HCT116 (cell line): ENCODE measurements at regions not wholly inside any gene's neighbourhood (a gene's known extent, or its start where the extent isn't known, plus 50 kb on each side); places are given as distances from the start of the nearest gene placed in this dataset.

Experiments used
- ATAC-seq: fragments of 200-7000 bp; cut with Tn5 transposase; 2 replicates; pipeline ENCODE4 v1.9.1; 2020; ENCODE audit warnings: mild to moderate bottlenecking, moderate library complexity
- BruUV-seq: library from RNA; stranded (reverse); fragments of 400-500 nt; replicated peaks from 2 replicates; lab custom pipeline; 2021; lab: Mats Ljungman, UMichigan
- CTCF ChIA-PET: fragments of 300-600 bp; sonication (Branson Sonifier 250); formaldehyde crosslinking; loops from one replicate; lab custom pipeline; 2021; ENCODE audit warnings: antibody characterized with exemption; lab: Charles Lee
- POLR2A ChIA-PET: fragments of 300-600, 350-600 bp; sonication (Branson Sonifier 250); formaldehyde crosslinking; loops from one replicate; lab custom pipeline; 2021; ENCODE audit warnings: antibody characterized with exemption; lab: Charles Lee
- RAD21 ChIA-PET, 2 experiments: fragments of 300-600 bp; sonication (Branson Sonifier 250); formaldehyde crosslinking; loops; one replicate each; lab custom pipeline; 2023; ENCODE audit warnings: low total read pairs in 2 of 2; ENCODE audit not compliant: uncharacterized antibody in 2 of 2, unreplicated experiment in 2 of 2, low non-redundant PET in 1 of 2; lab: Charles Lee
- DNase-seq: peaks from one replicate; pipeline ENCODE4 v3.0.0-alpha.2; 2010; ENCODE audit warnings: low read depth, low spot score
- H2AFZ ChIP-seq: fragments of 200-600 bp; shearing (Covaris generic), sonication (generic); 2 replicates; pipeline ENCODE4 v1.6.1; 2017; ENCODE audit warnings: low read depth, mixed run types, mixed read lengths, antibody characterized with exemption, low read length; ENCODE audit not compliant: poor library complexity, severe bottlenecking
- H3K27ac ChIP-seq: 2 replicates; pipeline ENCODE4 v1.5.1; 2012; ENCODE audit warnings: low read depth, low read length
- H3K27me3 ChIP-seq: fragments of 200-600 bp; sonication (generic); 2 replicates; pipeline ENCODE4 v1.6.1; 2016; ENCODE audit warnings: mixed run types, low read length, mixed read lengths; ENCODE audit not compliant: insufficient read depth
- H3K36me3 ChIP-seq, 2 experiments: fragments of 200-500 bp in 1 of 2; fragments of 200-600 bp in 1 of 2; sonication (Bioruptor generic) in 1 of 2; sonication (generic) in 1 of 2; 2 replicates each; pipeline versions ENCODE4 v1.5.1 to v1.6.1; 2014 to 2016; ENCODE audit warnings: low read length in 2 of 2, inconsistent platforms in 1 of 2, mixed read lengths in 1 of 2, mixed run types in 1 of 2; ENCODE audit not compliant: insufficient read depth in 2 of 2, control insufficient read depth in 1 of 2
- H3K4me1 ChIP-seq, 2 experiments: fragments of 200-600 bp in 1 of 2; sonication (generic) in 1 of 2; 2 replicates each; pipeline versions ENCODE4 v1.5.1 to v1.6.1; 2012 to 2017; ENCODE audit warnings: low read length in 2 of 2, inconsistent platforms in 1 of 2, mild to moderate bottlenecking in 1 of 2, mixed read lengths in 1 of 2, mixed run types in 1 of 2, moderate library complexity in 1 of 2; ENCODE audit not compliant: insufficient read depth in 2 of 2, control insufficient read depth in 1 of 2
- H3K4me2 ChIP-seq: fragments of 200-600 bp; sonication (generic); 2 replicates; pipeline ENCODE4 v1.6.1; 2017; ENCODE audit warnings: mixed run types, low read length, mixed read lengths
- H3K4me3 ChIP-seq, 2 experiments: fragments of 200-600 bp in 1 of 2; sonication (generic) in 1 of 2; replicated peaks in 1 of 2; 2 replicates each; pipeline ENCODE4 v1.5.1; 2011 to 2016; ENCODE audit warnings: low read length in 2 of 2, control low read depth in 1 of 2, low read depth in 1 of 2, mild to moderate bottlenecking in 1 of 2, mixed read lengths in 1 of 2, mixed run types in 1 of 2
- H3K79me2 ChIP-seq: fragments of 200-600 bp; sonication (generic); 2 replicates; pipeline ENCODE4 v1.6.1; 2017; ENCODE audit warnings: mild to moderate bottlenecking, mixed run types, low read length, moderate library complexity, mixed read lengths; ENCODE audit not compliant: insufficient read depth
- H3K9ac ChIP-seq: fragments of 200-600 bp; sonication (generic); 2 replicates; pipeline ENCODE4 v1.6.1; 2016; ENCODE audit warnings: low read length, mixed read lengths
- H3K9me2 ChIP-seq: fragments of 200-600 bp; sonication (generic), shearing (Covaris generic); 2 replicates; pipeline ENCODE4 v1.6.1; 2017; ENCODE audit warnings: mixed run types, mild to moderate bottlenecking, moderate library complexity; ENCODE audit not compliant: insufficient read depth
- H3K9me3 ChIP-seq, 2 experiments: fragments of 200-500 bp in 1 of 2; fragments of 200-600 bp in 1 of 2; sonication (Bioruptor generic) in 1 of 2; sonication (generic) in 1 of 2; 2 replicates each; pipeline ENCODE4 v1.6.1; 2014 to 2017; ENCODE audit warnings: low read length in 2 of 2, mixed read lengths in 2 of 2, inconsistent platforms in 1 of 2, low read depth in 1 of 2, mild to moderate bottlenecking in 1 of 2, mixed run types in 1 of 2, moderate library complexity in 1 of 2; ENCODE audit not compliant: control insufficient read depth in 1 of 2, insufficient read depth in 1 of 2
- H4K20me1 ChIP-seq: fragments of 200-600 bp; sonication (generic), shearing (Covaris generic); 2 replicates; pipeline ENCODE4 v1.6.1; 2017; ENCODE audit warnings: mixed run types, mild to moderate bottlenecking, moderate library complexity; ENCODE audit not compliant: insufficient read depth
- FOSL1 ChIP-seq: IDR thresholded peaks from 2 replicates; pipeline ENCODE4 v1.6.1; 2012; ENCODE audit warnings: low read depth
- MAX ChIP-seq: IDR thresholded peaks from 2 replicates; pipeline ENCODE4 v1.6.1; 2012
- POLR2AphosphoS5 ChIP-seq: IDR thresholded peaks from 2 replicates; pipeline ENCODE4 v1.6.1; 2011; ENCODE audit warnings: mild to moderate bottlenecking, low read depth, low read length, moderate library complexity
- RAD21 ChIP-seq: IDR thresholded peaks from 2 replicates; pipeline ENCODE4 v1.6.1; 2012; ENCODE audit warnings: low read depth, mild to moderate bottlenecking
- SRF ChIP-seq: IDR thresholded peaks from 2 replicates; pipeline ENCODE4 v1.6.1; 2012; ENCODE audit warnings: low read depth
- TCF7L2 ChIP-seq: IDR thresholded peaks from 2 replicates; pipeline ENCODE4 v1.7.0; 2011; ENCODE audit warnings: borderline replicate concordance, inconsistent platforms; ENCODE audit not compliant: insufficient read depth, insufficient read length; ENCODE audit errors: extremely low read depth
- ZFX ChIP-seq: fragments of 450-650 bp; IDR thresholded peaks from 2 replicates; pipeline ENCODE4 v1.6.1; 2017
- ZNF274 ChIP-seq: fragments of 200-500 bp; sonication (Bioruptor generic); IDR thresholded peaks from 2 replicates; pipeline ENCODE4 v1.6.1; 2014; ENCODE audit warnings: mild to moderate bottlenecking, low read depth, low read length, inconsistent platforms
- intact Hi-C: fragments of 100-400 bp; cut with micrococcal nuclease; formaldehyde crosslinking; loops from 2 replicates; pipeline ENCODE4 v1.10.0; 2022

- ChIA-PET RAD21 (no interaction called here), CTCF (no interaction called here), POLR2A (no interaction called here)
- ATAC-seq: no peak
- Histone ChIP-seq H3K79me2 (no peaks in the 10 kb centered on the region), H3K9me3 (peaks cover 0 to 12% of the 10 kb centered on the region in 2 experiments; a peak in 2 of 4 replicates), H3K4me2 (no peak overlapping the region), H4K20me1 (no peaks in the 10 kb centered on the region), H3K4me1 (no peaks in the 10 kb centered on the region), H3K9ac (no peak overlapping the region), H3K36me3 (no peaks in the 10 kb centered on the region), H3K4me3 (no peak overlapping the region), H3K9me2 (no peaks in the 10 kb centered on the region), H3K27me3 (no peaks in the 10 kb centered on the region), H3K27ac (no peak overlapping the region), H2AFZ (no peak overlapping the region)
- no peak for DNase-seq
- no TSS peak for BruUV-seq
- intact Hi-C loops: no loop called here
- TF ChIP-seq MAX: no peak
- TF ChIP-seq FOSL1: no peak
- TF ChIP-seq POLR2AphosphoS5: no peak
- TF ChIP-seq TCF7L2: no peak
- no peak for TF ChIP-seq ZNF274
- TF ChIP-seq SRF: no peak
Observed at GRCh38 chr11:42055606-42056005, 596.2 kb upstream of the LRRC4C start.

DNA sequence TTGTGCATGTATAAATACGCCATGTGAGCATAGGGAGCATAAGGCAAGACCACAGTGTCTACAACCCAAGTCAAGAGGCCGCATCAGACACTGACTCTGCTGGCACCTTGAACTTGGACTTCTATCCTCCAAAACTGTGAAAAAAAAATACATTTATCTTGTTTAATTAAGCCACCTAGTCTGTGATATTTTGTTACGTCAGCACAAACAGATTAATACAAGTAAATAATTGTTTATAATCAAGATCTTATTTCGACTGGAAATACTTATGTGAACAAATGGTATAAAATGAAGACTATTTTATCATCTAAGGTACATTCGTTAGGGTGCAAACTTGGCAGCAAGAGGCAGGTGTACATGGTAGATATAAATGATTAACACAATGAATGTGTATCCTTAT lies 599.3 kb upstream of the LRRC4C start:
- Histone ChIP-seq H3K9me2 (no peaks in the 10 kb centered on the region), H3K4me3 (no peak overlapping the region), H2AFZ (no peak overlapping the region), H3K9ac (no peak overlapping the region), H4K20me1 (no peaks in the 10 kb centered on the region), H3K36me3 (no peaks in the 10 kb centered on the region), H3K4me1 (no peaks in the 10 kb centered on the region), H3K9me3 (peaks cover 0 to 10% of the 10 kb centered on the region in 2 experiments; a peak in 3 of 4 replicates), H3K27me3 (no peaks in the 10 kb centered on the region), H3K79me2 (no peaks in the 10 kb centered on the region), H3K4me2 (no peak overlapping the region), H3K27ac (no peak overlapping the region)
- CTCF ChIA-PET: no interaction called here
- TF ChIP-seq POLR2AphosphoS5: no peak
- no peak for TF ChIP-seq ZFX
- no peak for TF ChIP-seq RAD21
- POLR2A ChIA-PET: no interaction called here
- DNase-seq: no peak
- no peak for ATAC-seq
- intact Hi-C loops: no loop called here
- BruUV-seq: no TSS peak
- RAD21 ChIA-PET: no interaction called here
